Transverse colon (tissue), 4 donors: ENCODE measurements at regions not wholly inside any gene's neighbourhood (a gene's known extent, or its start where the extent isn't known, plus 50 kb on each side); places are given as distances from the start of the nearest gene placed in this dataset.

Source experiments
- DNase-seq: peaks from one replicate; pipeline ENCODE4 v3.0.0-alpha.2; 2019
- H3K27ac ChIP-seq, 4 donors: fragments of 200-600 bp; sonication (generic); 2 replicates each; pipeline ENCODE4 v1.5.1; 2016 to 2018; ENCODE audit warnings: inconsistent platforms in 4 of 4
- H3K27me3 ChIP-seq: fragments of 200-600 bp; sonication (generic); 2 replicates; pipeline ENCODE4 v1.5.1; 2017; ENCODE audit warnings: inconsistent platforms
- H3K36me3 ChIP-seq, 4 donors: fragments of 200-600 bp; sonication (generic); 2 replicates each; pipeline ENCODE4 v1.5.1; 2017 to 2019; ENCODE audit warnings: inconsistent platforms in 4 of 4
- H3K4me1 ChIP-seq, 4 donors: fragments of 200-600 bp; sonication (generic); 2 replicates each; pipeline ENCODE4 v1.5.1; 2017 to 2020; ENCODE audit warnings: inconsistent platforms in 4 of 4
- H3K4me3 ChIP-seq, 4 donors: fragments of 200-600 bp; sonication (generic); 1 replicate in 1 of 4; 2 replicates in 3 of 4; pipeline versions ENCODE4 v1.5.1 to v1.6.1; 2017 to 2019; ENCODE audit warnings: inconsistent platforms in 4 of 4
- H3K9me3 ChIP-seq, 2 donors: fragments of 200-600 bp; sonication (generic); 2 replicates each; pipeline ENCODE4 v1.5.1; 2017 to 2019; ENCODE audit warnings: inconsistent platforms in 2 of 2
- EP300 ChIP-seq: sonication (generic); formaldehyde crosslinking; IDR thresholded peaks from one replicate; pipeline ENCODE4 v1.6.1; 2017; ENCODE audit warnings: antibody characterized with exemption, low read depth
- POLR2A ChIP-seq: fragments of 450-650 bp; IDR thresholded peaks from one replicate; pipeline ENCODE4 v1.6.1; 2016; ENCODE audit warnings: antibody characterized with exemption, mild to moderate bottlenecking, moderate library complexity
- POLR2AphosphoS5 ChIP-seq, 3 donors: sonication (generic); formaldehyde crosslinking; IDR thresholded peaks; one replicate each; pipeline ENCODE4 v1.6.1; 2016; ENCODE audit warnings: antibody characterized with exemption in 3 of 3
- WGBS, 2 donors: methylation state at CpG; one replicate each; pipeline ENCODE4 v1.1.5; 2018; ENCODE audit warnings: low coverage in 1 of 2; 5-methylcytosine and 5-hydroxymethylcytosine counted together
- in situ Hi-C, 4 donors: fragments of 200-750 bp; cut with MboI; loops; one replicate each; pipeline versions ENCODE4 v1.15.0 to v1.15.1; 2017; ENCODE audit warnings: low sequenced_read_pairs in 3 of 4, low pct_ligation_motif_present in 1 of 4, low pct_unique_long_range_greater_than_20kb in 1 of 4
- intact Hi-C: fragments of 100-400 bp; cut with DNase I; formaldehyde crosslinking; loops from one replicate; pipeline ENCODE4 v1.15.1; 2023; ENCODE audit warnings: low total_unique reads
- TF ChIP-seq, protein P1 (sequence below), 5 experiments: fragments of 200-600 bp in 3 of 5; fragments of 450-650 bp in 2 of 5; sonication (generic) in 3 of 5; IDR thresholded peaks; 1 replicate in 2 of 5; 2 replicates in 3 of 5; pipeline ENCODE4 v1.5.1; 2016 to 2017; ENCODE audit warnings: antibody characterized with exemption in 5 of 5, inconsistent platforms in 3 of 5, mild to moderate bottlenecking in 2 of 5, moderate library complexity in 1 of 5

DNA sequence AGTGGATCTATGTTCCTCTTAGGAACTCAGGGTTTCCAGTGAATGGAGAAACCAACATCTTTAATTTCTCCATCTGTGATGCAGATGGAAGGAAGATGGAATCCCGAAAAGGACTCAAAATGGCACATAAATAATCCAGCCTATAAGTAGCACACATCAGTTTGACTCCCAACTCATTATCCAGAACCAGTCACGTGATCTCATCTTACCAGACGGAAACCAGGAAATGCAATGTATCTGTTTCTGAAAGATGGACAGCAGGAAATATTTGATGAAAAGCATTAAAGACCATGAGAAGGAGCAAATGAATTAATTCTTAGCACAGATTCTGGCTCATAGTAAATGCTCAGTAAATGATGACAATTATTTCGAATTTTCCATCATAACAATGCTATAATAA is 443.1 kb upstream of the FMR1 start:
- H3K27ac ChIP-seq = no peak overlapping the region
- 51 to 64% methylated on average over 3 to 4 of the region's 4 CpGs for WGBS, 2 donors
- TF ChIP-seq EP300 = no peak
- TF ChIP-seq, protein P1, sequence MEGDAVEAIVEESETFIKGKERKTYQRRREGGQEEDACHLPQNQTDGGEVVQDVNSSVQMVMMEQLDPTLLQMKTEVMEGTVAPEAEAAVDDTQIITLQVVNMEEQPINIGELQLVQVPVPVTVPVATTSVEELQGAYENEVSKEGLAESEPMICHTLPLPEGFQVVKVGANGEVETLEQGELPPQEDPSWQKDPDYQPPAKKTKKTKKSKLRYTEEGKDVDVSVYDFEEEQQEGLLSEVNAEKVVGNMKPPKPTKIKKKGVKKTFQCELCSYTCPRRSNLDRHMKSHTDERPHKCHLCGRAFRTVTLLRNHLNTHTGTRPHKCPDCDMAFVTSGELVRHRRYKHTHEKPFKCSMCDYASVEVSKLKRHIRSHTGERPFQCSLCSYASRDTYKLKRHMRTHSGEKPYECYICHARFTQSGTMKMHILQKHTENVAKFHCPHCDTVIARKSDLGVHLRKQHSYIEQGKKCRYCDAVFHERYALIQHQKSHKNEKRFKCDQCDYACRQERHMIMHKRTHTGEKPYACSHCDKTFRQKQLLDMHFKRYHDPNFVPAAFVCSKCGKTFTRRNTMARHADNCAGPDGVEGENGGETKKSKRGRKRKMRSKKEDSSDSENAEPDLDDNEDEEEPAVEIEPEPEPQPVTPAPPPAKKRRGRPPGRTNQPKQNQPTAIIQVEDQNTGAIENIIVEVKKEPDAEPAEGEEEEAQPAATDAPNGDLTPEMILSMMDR (IDR thresholded peaks at IDR 0.05) = no peak
- TF ChIP-seq POLR2A = no peak
- H3K36me3 ChIP-seq = no peaks in the 10 kb centered on the region
- H3K27me3 ChIP-seq = no peaks in the 10 kb centered on the region
- intact Hi-C loops = no loop called here
- no peaks in the 10 kb centered on the region for H3K9me3 ChIP-seq
- in situ Hi-C loops = no loop called here
- DNase-seq = no peak
- H3K4me3 ChIP-seq = no peak overlapping the region
- no peaks in the 10 kb centered on the region for H3K4me1 ChIP-seq

DNA sequence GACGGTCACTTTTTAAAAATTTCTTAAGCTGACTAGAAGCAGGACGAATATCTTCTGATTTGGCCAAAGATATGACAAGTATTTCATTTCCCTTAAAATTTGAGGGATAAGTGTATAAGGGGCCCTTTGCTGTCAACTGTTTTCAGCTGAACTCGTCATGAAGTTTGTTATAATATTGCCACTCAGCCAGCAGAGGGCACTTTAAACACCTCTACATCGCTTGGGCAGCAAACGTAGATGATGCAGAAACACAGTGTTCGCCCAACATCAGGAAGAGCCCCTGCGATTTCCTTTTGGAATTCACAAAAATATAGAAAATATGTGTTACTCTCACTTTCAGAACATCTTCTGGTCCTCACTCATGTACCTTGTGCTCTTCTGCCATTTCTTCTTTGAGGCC is 435.7 kb upstream of the FMR1 start:
- DNase-seq = peak; percentile 7

DNA sequence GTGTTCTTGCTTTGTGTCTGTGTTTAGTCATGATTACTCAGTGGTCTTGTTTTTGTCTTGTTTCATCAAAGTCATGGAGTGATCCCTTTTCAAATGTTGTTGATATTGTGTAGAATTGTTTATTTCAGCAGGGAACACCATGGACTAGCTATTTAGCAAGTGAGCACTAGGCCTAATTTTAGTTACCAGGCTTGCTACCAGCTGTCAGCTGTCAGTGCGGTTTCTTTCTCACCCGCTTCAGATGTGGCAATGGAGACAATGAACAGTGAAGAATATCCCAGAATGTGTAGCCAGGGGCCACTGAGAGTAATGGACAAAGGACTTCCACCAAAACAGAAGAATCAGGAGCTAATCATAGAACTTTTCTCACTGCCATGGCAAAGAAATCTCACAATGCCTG is 432.8 kb upstream of the FMR1 start:
- no peak for DNase-seq
- Histone ChIP-seq H3K9me3 (no peaks in the 10 kb centered on the region), H3K27ac (no peak overlapping the region), H3K27me3 (no peaks in the 10 kb centered on the region), H3K4me3 (no peak overlapping the region), H3K4me1 (no peaks in the 10 kb centered on the region), H3K36me3 (no peaks in the 10 kb centered on the region)
- in situ Hi-C loops (loop anchor here in 2 of 4 donors (10.0 to 25.0 kb wide), 2 partner anchors 326 to 333 kb away; no protein-coding TSS in a partner anchor), intact Hi-C loops (no loop called here)
- TF ChIP-seq POLR2A = no peak
- no peak for TF ChIP-seq EP300
- TF ChIP-seq POLR2AphosphoS5 (IDR thresholded peaks at IDR 0.05) = no peak
- TF ChIP-seq, protein P1 (IDR thresholded peaks at IDR 0.05) = no peak
- 98% methylated on average over 2 of the region's 2 CpGs; no CpG with 5 or more reads in 1 of the 2 donors for WGBS, 2 donors

More for the DNA sequence above, 435.7 kb upstream of the FMR1 start:
- intact Hi-C loops (no loop called here), in situ Hi-C loops (loop anchor here in 2 of 4 donors (10.0 to 25.0 kb wide), 2 partner anchors 329 to 336 kb away; no protein-coding TSS in a partner anchor)
- Histone ChIP-seq H3K27me3 (no peaks in the 10 kb centered on the region), H3K9me3 (no peaks in the 10 kb centered on the region), H3K36me3 (no peaks in the 10 kb centered on the region), H3K4me3 (no peak overlapping the region), H3K4me1 (no peaks in the 10 kb centered on the region), H3K27ac (no peak overlapping the region)
- TF ChIP-seq, protein P1 (IDR thresholded peaks at IDR 0.05) = peak in 2 of 5 experiments; percentile 11 to 12
- TF ChIP-seq POLR2A (no peak), POLR2AphosphoS5 (IDR thresholded peaks at IDR 0.05) (no peak), EP300 (no peak)
- 17 to 28% methylated on average over 6 to 7 of the region's 7 CpGs for WGBS, 2 donors

DNA sequence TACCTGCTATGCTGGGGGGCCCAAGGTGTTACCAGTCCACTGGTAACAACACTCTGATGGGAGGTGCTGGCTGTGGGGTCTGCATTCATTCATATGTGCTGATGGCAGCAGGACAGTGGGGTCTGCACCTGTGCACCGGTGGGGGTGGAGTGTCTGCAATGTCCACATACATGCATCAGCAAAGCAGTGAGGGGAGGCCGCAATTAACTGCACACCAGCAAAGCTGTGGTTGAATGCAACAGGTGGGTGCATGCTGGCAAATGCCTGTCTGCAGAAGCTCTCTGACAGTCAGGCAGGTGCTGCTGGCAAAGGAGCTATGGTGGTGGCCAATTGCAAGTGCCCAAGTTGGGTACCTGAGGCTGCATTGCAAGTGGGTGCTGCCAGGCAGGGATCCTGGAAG is 426.5 kb upstream of the FMR1 start:
- TF ChIP-seq POLR2A = no peak
- TF ChIP-seq EP300 = no peak
- TF ChIP-seq, protein P1 (IDR thresholded peaks at IDR 0.05) = no peak
- TF ChIP-seq POLR2AphosphoS5 (IDR thresholded peaks at IDR 0.05) = no peak
- intact Hi-C loops = no loop called here
- no peaks in the 10 kb centered on the region for H3K27me3 ChIP-seq
- DNase-seq = no peak
- no peaks in the 10 kb centered on the region for H3K9me3 ChIP-seq
- 90% methylated on average over 2 of the region's 2 CpGs; no CpG with 5 or more reads in 1 of the 2 donors for WGBS, 2 donors
- H3K4me3 ChIP-seq = no peak overlapping the region
- no peaks in the 10 kb centered on the region for H3K4me1 ChIP-seq
- no peak overlapping the region for H3K27ac ChIP-seq
- no peaks in the 10 kb centered on the region for H3K36me3 ChIP-seq
- in situ Hi-C loops = loop anchor here in 1 of 4 donors (25.0 kb wide), 1 partner anchor 327 kb away; no protein-coding TSS in a partner anchor
